ENCODE measurements at regions not wholly inside any gene's neighbourhood (a gene's known extent, or its start where the extent isn't known, plus 50 kb on each side); places are given as distances from the start of the nearest gene placed in this dataset.

GRCh38 chr12:107461222-107461975, 224.2 kb upstream of the PWP1 start:
- intact Hi-C loops (cut with micrococcal nuclease): no loop called here

GRCh38 chr12:107462428-107463332, 222.9 kb upstream of the PWP1 start:
- intact Hi-C loops (cut with micrococcal nuclease): no loop called here

GRCh38 chr12:107464644-107465043, 221.0 kb upstream of the PWP1 start:
- intact Hi-C loops (cut with micrococcal nuclease): no loop called here

GRCh38 chr12:107465625-107466024, 220.0 kb upstream of the PWP1 start:
- intact Hi-C loops (cut with micrococcal nuclease): no loop called here

GRCh38 chr12:107467716-107468115, 217.9 kb upstream of the PWP1 start:
- intact Hi-C loops (cut with micrococcal nuclease): no loop called here

GRCh38 chr12:107468182-107468581, 217.4 kb upstream of the PWP1 start:
- intact Hi-C loops (cut with micrococcal nuclease): no loop called here

- intact Hi-C loops (cut with micrococcal nuclease): no loop called here
Measured at GRCh38 chr12:107469011-107469410, 216.6 kb upstream of the PWP1 start.

GRCh38 chr12:107470645-107471044, 215.0 kb upstream of the PWP1 start:
- intact Hi-C loops (cut with micrococcal nuclease): no loop called here

- intact Hi-C loops (cut with micrococcal nuclease): no loop called here
Measured at GRCh38 chr12:107472308-107472707, 213.3 kb upstream of the PWP1 start.

GRCh38 chr12:107474099-107474498, 211.5 kb upstream of the PWP1 start:
- intact Hi-C loops (cut with micrococcal nuclease): no loop called here

- intact Hi-C loops (cut with micrococcal nuclease): no loop called here
Measured at GRCh38 chr12:107474639-107475539, 210.7 kb upstream of the PWP1 start.

- intact Hi-C loops (cut with micrococcal nuclease): no loop called here
Measured at GRCh38 chr12:107475900-107476299, 209.7 kb upstream of the PWP1 start.

- intact Hi-C loops (cut with micrococcal nuclease): no loop called here
Measured at GRCh38 chr12:107477018-107477417, 208.6 kb upstream of the PWP1 start.

GRCh38 chr12:107477947-107478610, 207.5 kb upstream of the PWP1 start:
- intact Hi-C loops (cut with micrococcal nuclease): no loop called here

- intact Hi-C loops (cut with micrococcal nuclease): no loop called here
Measured at GRCh38 chr12:107478881-107479280, 206.7 kb upstream of the PWP1 start.

GRCh38 chr12:107480836-107481608, 204.6 kb upstream of the PWP1 start:
- intact Hi-C loops (cut with micrococcal nuclease): no loop called here

- intact Hi-C loops (cut with micrococcal nuclease): no loop called here
Measured at GRCh38 chr12:107484230-107484629, 201.4 kb upstream of the PWP1 start.

GRCh38 chr12:107484941-107485340, 200.7 kb upstream of the PWP1 start:
- intact Hi-C loops (cut with micrococcal nuclease): no loop called here

GRCh38 chr12:107485731-107486130, 199.9 kb upstream of the PWP1 start:
- intact Hi-C loops (cut with micrococcal nuclease): no loop called here

Measured in T-helper 1 cell treated with Interleukin-12 subunit alpha and Interleukin-12 subunit beta and Interleukin-4 antibody, amounts not matched to agents 30 ng/mL and 1 ng/mL, for 36 hours (primary cell).